Panc1 (cell line): ENCODE measurements at regions not wholly inside any gene's neighbourhood (a gene's known extent, or its start where the extent isn't known, plus 50 kb on each side); places are given as distances from the start of the nearest gene placed in this dataset.

Source experiments
- ATAC-seq: fragments of 200-7000 bp; cut with Tn5 transposase; 2 replicates; pipeline ENCODE4 v1.9.1; 2020; ENCODE audit warnings: mild to moderate bottlenecking, moderate library complexity
- BruUV-seq: library from RNA; stranded (reverse); fragments of 400-500 nt; replicated peaks from 2 replicates; lab custom pipeline; 2021; lab: Mats Ljungman, UMichigan
- CTCF ChIA-PET: fragments of 300-600 bp; sonication (Branson Sonifier 250); formaldehyde crosslinking; loops from one replicate; lab custom pipeline; 2022; ENCODE audit warnings: antibody characterized with exemption; lab: Charles Lee
- POLR2A ChIA-PET: fragments of 300-600 bp; sonication (Branson Sonifier 250); formaldehyde crosslinking; loops from one replicate; lab custom pipeline; 2022; ENCODE audit warnings: antibody characterized with exemption; lab: Charles Lee
- DNase-seq: peaks from one replicate; pipeline ENCODE4 v3.0.0-alpha.2; 2010; ENCODE audit warnings: low read depth, low spot score
- H3K27ac ChIP-seq: 2 replicates; pipeline ENCODE4 v1.5.1; 2011; ENCODE audit warnings: mild to moderate bottlenecking, low read length, inconsistent platforms
- H3K27me3 ChIP-seq: fragments of 200-500 bp; sonication (Bioruptor generic); 2 replicates; pipeline ENCODE4 v1.6.0; 2014; ENCODE audit warnings: low read length, inconsistent platforms; ENCODE audit not compliant: control insufficient read depth, insufficient read depth
- H3K36me3 ChIP-seq: fragments of 200-500 bp; sonication (Bioruptor generic); 2 replicates; pipeline ENCODE4 v1.5.1; 2014; ENCODE audit warnings: inconsistent platforms, mild to moderate bottlenecking, low read length, moderate library complexity; ENCODE audit not compliant: control insufficient read depth, insufficient read depth
- H3K4me1 ChIP-seq: 2 replicates; pipeline ENCODE4 v1.5.1; 2011; ENCODE audit warnings: inconsistent platforms, mild to moderate bottlenecking, low read length, moderate library complexity; ENCODE audit not compliant: control insufficient read depth, insufficient read depth
- H3K4me3 ChIP-seq, 2 experiments: 2 replicates each; pipeline ENCODE4 v1.5.1; 2011 to 2012; ENCODE audit warnings: low read depth in 2 of 2, low read length in 2 of 2, mild to moderate bottlenecking in 2 of 2, inconsistent platforms in 1 of 2, moderate library complexity in 1 of 2
- H3K9me3 ChIP-seq: fragments of 200-500 bp; sonication (Bioruptor generic); 2 replicates; pipeline ENCODE4 v1.5.1; 2014; ENCODE audit warnings: low read depth, mild to moderate bottlenecking, inconsistent platforms, low read length, moderate library complexity; ENCODE audit not compliant: control insufficient read depth, insufficient read depth
- POLR2AphosphoS5 ChIP-seq: IDR thresholded peaks from 2 replicates; pipeline ENCODE4 v1.6.1; 2012; ENCODE audit warnings: mild to moderate bottlenecking, low read depth, low read length, moderate library complexity
- SIN3A ChIP-seq: IDR thresholded peaks from 2 replicates; pipeline ENCODE4 v1.6.1; 2012; ENCODE audit warnings: low read depth, mild to moderate bottlenecking, low read length, moderate library complexity, borderline replicate concordance; ENCODE audit not compliant: insufficient read depth
- TCF7L2 ChIP-seq: IDR thresholded peaks from 2 replicates; pipeline ENCODE4 v1.6.1; 2011; ENCODE audit warnings: mild to moderate bottlenecking, low read depth, low read length, inconsistent platforms
- in situ Hi-C: cut with HindIII; loops from 2 replicates; pipeline ENCODE4 v1.10.0; 2016; ENCODE audit warnings: low sequenced_read_pairs, low pct_unique_long_range_greater_than_20kb
- intact Hi-C: fragments of 100-400 bp; cut with micrococcal nuclease; formaldehyde crosslinking; loops from one replicate; pipeline ENCODE4 v1.10.0; 2022; ENCODE audit not compliant: unreplicated experiment
- TF ChIP-seq, protein P1 (sequence below): fragments of 450-650 bp; IDR thresholded peaks from 2 replicates; pipeline ENCODE4 v1.5.1; 2017; ENCODE audit warnings: mild to moderate bottlenecking
- TF ChIP-seq, protein P2 (sequence below), 2 experiments: IDR thresholded peaks; 2 replicates each; pipeline ENCODE4 v1.6.1; 2011 to 2012; ENCODE audit warnings: low read depth in 2 of 2, control low read depth in 1 of 2, low read length in 1 of 2, mild to moderate bottlenecking in 1 of 2, moderate library complexity in 1 of 2; ENCODE audit not compliant: insufficient read depth in 1 of 2

DNA sequence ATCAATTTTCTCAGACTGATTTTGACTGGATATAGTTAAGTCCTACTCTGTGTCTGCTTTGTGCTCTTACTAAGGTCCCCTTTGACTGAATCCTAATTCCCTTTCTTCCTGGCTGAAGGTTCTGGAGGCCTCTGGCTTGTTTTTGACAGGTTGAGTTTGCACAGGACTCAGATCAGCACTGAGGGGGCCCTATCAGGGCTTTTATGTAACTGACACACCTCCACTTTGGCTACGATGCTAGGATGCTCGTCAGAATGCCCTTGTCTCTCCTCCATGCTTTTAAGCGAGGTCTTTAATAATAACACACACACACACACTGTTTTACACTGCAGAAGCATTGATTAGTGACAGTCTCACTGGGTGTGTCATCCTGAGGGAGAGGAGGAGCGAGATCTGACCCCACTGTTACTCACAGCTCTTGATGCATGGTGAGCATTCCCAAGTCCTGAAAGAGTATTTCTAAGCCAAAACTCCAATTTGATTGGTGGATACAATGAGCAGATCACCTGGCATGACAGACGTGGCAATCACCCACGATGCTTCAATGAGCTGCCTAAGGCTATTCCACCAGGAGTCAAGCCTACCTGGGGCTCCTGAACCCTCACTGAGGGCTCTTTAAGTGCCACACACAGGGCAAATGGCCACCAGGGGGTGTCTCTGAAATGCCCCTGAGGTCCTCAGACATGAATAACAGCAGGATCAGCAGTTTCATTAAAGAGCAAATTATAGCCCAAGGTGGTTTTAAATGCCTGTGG is 130.4 kb upstream of the CPEB2 start:
- in situ Hi-C loops: loop anchor here (25.0 kb wide), 1 partner anchor 115 kb away; no protein-coding TSS in a partner anchor
- Histone ChIP-seq H3K4me1 (no peaks in the 10 kb centered on the region), H3K27me3 (no peaks in the 10 kb centered on the region), H3K27ac (no peak overlapping the region), H3K9me3 (no peaks in the 10 kb centered on the region), H3K36me3 (no peaks in the 10 kb centered on the region), H3K4me3 (no peak overlapping the region)
- POLR2A ChIA-PET: no interaction called here
- CTCF ChIA-PET: no interaction called here
- intact Hi-C loops: no loop called here
- ATAC-seq: no peak
- DNase-seq: no peak
- no peak for TF ChIP-seq SIN3A
- TF ChIP-seq, protein P1, sequence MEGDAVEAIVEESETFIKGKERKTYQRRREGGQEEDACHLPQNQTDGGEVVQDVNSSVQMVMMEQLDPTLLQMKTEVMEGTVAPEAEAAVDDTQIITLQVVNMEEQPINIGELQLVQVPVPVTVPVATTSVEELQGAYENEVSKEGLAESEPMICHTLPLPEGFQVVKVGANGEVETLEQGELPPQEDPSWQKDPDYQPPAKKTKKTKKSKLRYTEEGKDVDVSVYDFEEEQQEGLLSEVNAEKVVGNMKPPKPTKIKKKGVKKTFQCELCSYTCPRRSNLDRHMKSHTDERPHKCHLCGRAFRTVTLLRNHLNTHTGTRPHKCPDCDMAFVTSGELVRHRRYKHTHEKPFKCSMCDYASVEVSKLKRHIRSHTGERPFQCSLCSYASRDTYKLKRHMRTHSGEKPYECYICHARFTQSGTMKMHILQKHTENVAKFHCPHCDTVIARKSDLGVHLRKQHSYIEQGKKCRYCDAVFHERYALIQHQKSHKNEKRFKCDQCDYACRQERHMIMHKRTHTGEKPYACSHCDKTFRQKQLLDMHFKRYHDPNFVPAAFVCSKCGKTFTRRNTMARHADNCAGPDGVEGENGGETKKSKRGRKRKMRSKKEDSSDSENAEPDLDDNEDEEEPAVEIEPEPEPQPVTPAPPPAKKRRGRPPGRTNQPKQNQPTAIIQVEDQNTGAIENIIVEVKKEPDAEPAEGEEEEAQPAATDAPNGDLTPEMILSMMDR: peak; percentile 36
- BruUV-seq: no TSS peak

DNA sequence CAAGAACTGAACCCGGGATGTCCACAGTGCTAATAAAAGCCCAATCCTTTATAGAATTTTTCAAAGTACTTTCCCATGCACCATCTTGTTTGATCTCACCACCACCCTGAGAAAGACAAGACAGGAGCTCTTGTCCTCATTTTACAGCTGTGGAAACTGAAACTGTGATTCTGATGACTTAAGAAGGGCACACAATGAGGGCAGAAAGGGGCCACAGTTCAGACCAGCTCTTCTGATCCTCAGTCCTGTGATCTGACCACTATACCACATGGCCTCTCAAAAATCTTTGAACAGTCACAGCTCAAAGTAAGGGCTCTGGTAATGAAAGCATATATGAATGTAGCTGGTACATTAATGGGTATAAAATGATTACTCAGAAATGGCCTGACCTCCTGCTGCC is 127.3 kb upstream of the CPEB2 start:
- no peak overlapping the region for H3K27ac ChIP-seq
- ATAC-seq (no peak), DNase-seq (no peak)
- H3K27me3 ChIP-seq: no peaks in the 10 kb centered on the region
- intact Hi-C loops: no loop called here
- no peak overlapping the region for H3K4me3 ChIP-seq
- CTCF ChIA-PET: no interaction called here
- no peaks in the 10 kb centered on the region for H3K4me1 ChIP-seq
- TF ChIP-seq, protein P2, sequence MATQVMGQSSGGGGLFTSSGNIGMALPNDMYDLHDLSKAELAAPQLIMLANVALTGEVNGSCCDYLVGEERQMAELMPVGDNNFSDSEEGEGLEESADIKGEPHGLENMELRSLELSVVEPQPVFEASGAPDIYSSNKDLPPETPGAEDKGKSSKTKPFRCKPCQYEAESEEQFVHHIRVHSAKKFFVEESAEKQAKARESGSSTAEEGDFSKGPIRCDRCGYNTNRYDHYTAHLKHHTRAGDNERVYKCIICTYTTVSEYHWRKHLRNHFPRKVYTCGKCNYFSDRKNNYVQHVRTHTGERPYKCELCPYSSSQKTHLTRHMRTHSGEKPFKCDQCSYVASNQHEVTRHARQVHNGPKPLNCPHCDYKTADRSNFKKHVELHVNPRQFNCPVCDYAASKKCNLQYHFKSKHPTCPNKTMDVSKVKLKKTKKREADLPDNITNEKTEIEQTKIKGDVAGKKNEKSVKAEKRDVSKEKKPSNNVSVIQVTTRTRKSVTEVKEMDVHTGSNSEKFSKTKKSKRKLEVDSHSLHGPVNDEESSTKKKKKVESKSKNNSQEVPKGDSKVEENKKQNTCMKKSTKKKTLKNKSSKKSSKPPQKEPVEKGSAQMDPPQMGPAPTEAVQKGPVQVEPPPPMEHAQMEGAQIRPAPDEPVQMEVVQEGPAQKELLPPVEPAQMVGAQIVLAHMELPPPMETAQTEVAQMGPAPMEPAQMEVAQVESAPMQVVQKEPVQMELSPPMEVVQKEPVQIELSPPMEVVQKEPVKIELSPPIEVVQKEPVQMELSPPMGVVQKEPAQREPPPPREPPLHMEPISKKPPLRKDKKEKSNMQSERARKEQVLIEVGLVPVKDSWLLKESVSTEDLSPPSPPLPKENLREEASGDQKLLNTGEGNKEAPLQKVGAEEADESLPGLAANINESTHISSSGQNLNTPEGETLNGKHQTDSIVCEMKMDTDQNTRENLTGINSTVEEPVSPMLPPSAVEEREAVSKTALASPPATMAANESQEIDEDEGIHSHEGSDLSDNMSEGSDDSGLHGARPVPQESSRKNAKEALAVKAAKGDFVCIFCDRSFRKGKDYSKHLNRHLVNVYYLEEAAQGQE (IDR thresholded peaks at IDR 0.05; ENCODE audit: insufficient read depth in 1 of 2, low read depth in 2 of 2, low read length in 1 of 2): no peak
- TF ChIP-seq POLR2AphosphoS5: no peak
- TF ChIP-seq TCF7L2: no peak
- TF ChIP-seq, protein P1: no peak
- TF ChIP-seq SIN3A: no peak
- in situ Hi-C loops: loop anchor here (25.0 kb wide), 1 partner anchor 112 kb away; no protein-coding TSS in a partner anchor
- H3K36me3 ChIP-seq: no peaks in the 10 kb centered on the region
- BruUV-seq: no TSS peak
- H3K9me3 ChIP-seq: no peaks in the 10 kb centered on the region
- POLR2A ChIA-PET: no interaction called here
